Karpas-422 (cell line): ENCODE measurements at regions not wholly inside any gene's neighbourhood (a gene's known extent, or its start where the extent isn't known, plus 50 kb on each side); places are given as distances from the start of the nearest gene placed in this dataset.

Experiments
- DNase-seq: peaks from one replicate; pipeline ENCODE4 v3.0.0-alpha.2; 2015
- H2AFZ ChIP-seq: fragments of 200-600 bp; sonication (generic); 2 replicates; pipeline ENCODE4 v1.6.1; 2014; ENCODE audit warnings: antibody characterized with exemption, low read length, mixed read lengths
- H3K27ac ChIP-seq: fragments of 200-600 bp; sonication (generic); 2 replicates; pipeline ENCODE4 v1.5.1; 2014; ENCODE audit warnings: mild to moderate bottlenecking, low read length, moderate library complexity
- H3K27me3 ChIP-seq: fragments of 200-600 bp; sonication (generic); 2 replicates; pipeline ENCODE4 v1.6.1; 2014; ENCODE audit warnings: low read length, mixed read lengths
- H3K36me3 ChIP-seq: fragments of 200-600 bp; sonication (generic); 2 replicates; pipeline ENCODE4 v1.6.1; 2014; ENCODE audit warnings: low read length, mixed read lengths; ENCODE audit not compliant: insufficient read depth
- H3K4me1 ChIP-seq: fragments of 200-600 bp; sonication (generic); 2 replicates; pipeline ENCODE4 v1.6.1; 2014; ENCODE audit warnings: mild to moderate bottlenecking, low read length, mixed read lengths
- H3K4me2 ChIP-seq: fragments of 200-600 bp; sonication (generic); 2 replicates; pipeline ENCODE4 v1.6.1; 2014; ENCODE audit warnings: low read length, low read depth, mild to moderate bottlenecking; ENCODE audit not compliant: poor library complexity, severe bottlenecking
- H3K4me3 ChIP-seq: fragments of 200-600 bp; sonication (generic); 2 replicates; pipeline ENCODE4 v1.5.1; 2014; ENCODE audit warnings: mild to moderate bottlenecking, antibody characterized with exemption, low read length, mixed read lengths
- H3K79me2 ChIP-seq: fragments of 200-600 bp; sonication (generic); 2 replicates; pipeline ENCODE4 v1.6.1; 2014; ENCODE audit warnings: mild to moderate bottlenecking, low read length, mixed read lengths
- H3K9ac ChIP-seq: fragments of 200-600 bp; sonication (generic); 2 replicates; pipeline ENCODE4 v1.6.0; 2014; ENCODE audit warnings: low read length
- H3K9me2 ChIP-seq: fragments of 200-600 bp; sonication (generic), shearing (Covaris generic); replicated peaks from 2 replicates; pipeline ENCODE4 v1.6.0; 2014; ENCODE audit warnings: mild to moderate bottlenecking, low read length, moderate library complexity; ENCODE audit not compliant: insufficient read depth
- H3K9me3 ChIP-seq: fragments of 300-700, 200-600 bp; sonication (generic); 2 replicates; pipeline ENCODE4 v1.6.1; 2014; ENCODE audit warnings: low read length, mixed read lengths
- H4K20me1 ChIP-seq: fragments of 200-600 bp; sonication (generic); 2 replicates; pipeline ENCODE4 v1.6.1; 2014; ENCODE audit warnings: mild to moderate bottlenecking, antibody characterized with exemption, low read length, low read depth; ENCODE audit not compliant: insufficient read depth

- Histone ChIP-seq H3K9ac (no peak overlapping the region), H3K27me3 (no peaks in the 10 kb centered on the region), H3K36me3 (no peaks in the 10 kb centered on the region), H3K4me3 (no peak overlapping the region), H3K79me2 (no peaks in the 10 kb centered on the region), H3K27ac (no peak overlapping the region), H3K9me3 (no peaks in the 10 kb centered on the region), H3K4me1 (peaks cover 4% of the 10 kb centered on the region; the same call in 1 of the 2 replicates), H3K9me2 (no peaks in the 10 kb centered on the region), H2AFZ (no peak overlapping the region), H3K4me2 (no peak overlapping the region), H4K20me1 (no peaks in the 10 kb centered on the region)
- no peak for DNase-seq
Measured at GRCh38 chr10:64830869-64831268, 1309.7 kb downstream of the REEP3 start.

GRCh38 chr10:64840341-64840740 is 1319.1 kb downstream of the REEP3 start:
- Histone ChIP-seq H3K9me2 (no peaks in the 10 kb centered on the region), H3K79me2 (no peaks in the 10 kb centered on the region), H3K9ac (no peak overlapping the region), H3K4me2 (no peak overlapping the region), H3K27ac (no peak overlapping the region), H3K9me3 (no peaks in the 10 kb centered on the region), H2AFZ (no peak overlapping the region), H4K20me1 (no peaks in the 10 kb centered on the region), H3K36me3 (no peaks in the 10 kb centered on the region), H3K4me3 (no peak overlapping the region), H3K27me3 (no peaks in the 10 kb centered on the region), H3K4me1 (no peaks in the 10 kb centered on the region)
- no peak for DNase-seq

- H3K4me3 ChIP-seq = no peak overlapping the region
- no peaks in the 10 kb centered on the region for H3K27me3 ChIP-seq
- DNase-seq = no peak
- no peak overlapping the region for H3K9ac ChIP-seq
- no peaks in the 10 kb centered on the region for H3K36me3 ChIP-seq
- no peak overlapping the region for H2AFZ ChIP-seq
- H3K4me2 ChIP-seq = no peak overlapping the region
- H3K79me2 ChIP-seq = no peaks in the 10 kb centered on the region
- no peaks in the 10 kb centered on the region for H4K20me1 ChIP-seq
- no peak overlapping the region for H3K27ac ChIP-seq
- no peaks in the 10 kb centered on the region for H3K9me2 ChIP-seq
- H3K9me3 ChIP-seq = no peaks in the 10 kb centered on the region
- no peaks in the 10 kb centered on the region for H3K4me1 ChIP-seq
Measured at GRCh38 chr10:64846700-64847099, 1325.5 kb downstream of the REEP3 start.

- Histone ChIP-seq H3K4me3 (no peak overlapping the region), H3K36me3 (no peaks in the 10 kb centered on the region), H3K4me2 (no peak overlapping the region), H3K79me2 (no peaks in the 10 kb centered on the region), H3K9me3 (no peaks in the 10 kb centered on the region), H3K27ac (no peak overlapping the region), H3K9me2 (no peaks in the 10 kb centered on the region), H3K4me1 (peaks cover 6% of the 10 kb centered on the region; the same call in 1 of the 2 replicates), H3K27me3 (no peaks in the 10 kb centered on the region), H3K9ac (no peak overlapping the region), H4K20me1 (no peaks in the 10 kb centered on the region), H2AFZ (peak overlapping the region; percentile 7)
- DNase-seq = no peak
Measured at GRCh38 chr10:64855941-64856340, 1334.7 kb downstream of the REEP3 start.

GRCh38 chr10:64859911-64860310 is 1338.7 kb downstream of the REEP3 start:
- H3K4me3 ChIP-seq = no peak overlapping the region
- no peaks in the 10 kb centered on the region for H3K9me2 ChIP-seq
- DNase-seq = peak; percentile 62
- H3K27ac ChIP-seq = no peak overlapping the region
- H3K27me3 ChIP-seq = no peaks in the 10 kb centered on the region
- H3K79me2 ChIP-seq = no peaks in the 10 kb centered on the region
- H3K36me3 ChIP-seq = no peaks in the 10 kb centered on the region
- H4K20me1 ChIP-seq = no peaks in the 10 kb centered on the region
- no peak overlapping the region for H3K4me2 ChIP-seq
- 0 out of 2 replicates have a peak overlapping the region, but pooled peaks have one; percentile 0 for H2AFZ ChIP-seq
- H3K9ac ChIP-seq = no peak overlapping the region
- H3K9me3 ChIP-seq = no peaks in the 10 kb centered on the region
- peaks cover 6% of the 10 kb centered on the region; the same call in 1 of the 2 replicates for H3K4me1 ChIP-seq

- Histone ChIP-seq H3K4me2 (no peak overlapping the region), H3K4me3 (no peak overlapping the region), H4K20me1 (no peaks in the 10 kb centered on the region), H3K27ac (no peak overlapping the region), H3K9me2 (no peaks in the 10 kb centered on the region), H3K27me3 (no peaks in the 10 kb centered on the region), H3K79me2 (no peaks in the 10 kb centered on the region), H3K36me3 (no peaks in the 10 kb centered on the region), H3K9me3 (no peaks in the 10 kb centered on the region), H3K4me1 (peaks cover 10% of the 10 kb centered on the region; the same call in 1 of the 2 replicates), H3K9ac (no peak overlapping the region), H2AFZ (no peak overlapping the region)
- DNase-seq = no peak
Measured at GRCh38 chr10:64863836-64864235, 1342.6 kb downstream of the REEP3 start.

- DNase-seq = no peak
- Histone ChIP-seq H3K36me3 (no peaks in the 10 kb centered on the region), H3K4me3 (peak overlapping the region; percentile 9; the same call in 1 of the 2 replicates), H3K27ac (no peak overlapping the region), H3K9me3 (no peaks in the 10 kb centered on the region), H4K20me1 (no peaks in the 10 kb centered on the region), H3K4me2 (no peak overlapping the region), H2AFZ (peak overlapping the region; percentile 74; the same call in 1 of the 2 replicates), H3K27me3 (no peaks in the 10 kb centered on the region), H3K9ac (no peak overlapping the region), H3K9me2 (no peaks in the 10 kb centered on the region), H3K79me2 (no peaks in the 10 kb centered on the region), H3K4me1 (peaks cover 4% of the 10 kb centered on the region; the same call in 1 of the 2 replicates)
Measured at GRCh38 chr10:64867501-64867962, 1346.3 kb downstream of the REEP3 start.

GRCh38 chr10:64873088-64873487 is 1351.9 kb downstream of the REEP3 start:
- Histone ChIP-seq H3K4me2 (no peak overlapping the region), H3K36me3 (no peaks in the 10 kb centered on the region), H3K9me2 (no peaks in the 10 kb centered on the region), H3K4me3 (no peak overlapping the region), H3K4me1 (peaks cover 7% of the 10 kb centered on the region; the same call in 1 of the 2 replicates), H3K9ac (no peak overlapping the region), H4K20me1 (no peaks in the 10 kb centered on the region), H3K79me2 (no peaks in the 10 kb centered on the region), H3K9me3 (no peaks in the 10 kb centered on the region), H3K27me3 (no peaks in the 10 kb centered on the region), H3K27ac (no peak overlapping the region), H2AFZ (peak overlapping the region; percentile 9)
- DNase-seq = no peak
